H1 (cell line): ENCODE measurements at regions not wholly inside any gene's neighbourhood (a gene's known extent, or its start where the extent isn't known, plus 50 kb on each side); places are given as distances from the start of the nearest gene placed in this dataset.

Experiments used
- CTCF ChIA-PET: fragments of 300-600 bp; sonication (Branson Sonifier 250); formaldehyde crosslinking; loops from one replicate; lab custom pipeline; 2021; ENCODE audit not compliant: partially characterized antibody; lab: Charles Lee
- POLR2A ChIA-PET: fragments of 300-600 bp; sonication (Branson Sonifier 250); formaldehyde crosslinking; loops from one replicate; lab custom pipeline; 2021; ENCODE audit warnings: inconsistent platforms; ENCODE audit not compliant: partially characterized antibody; lab: Charles Lee
- DNase-seq, 2 experiments: peaks; one replicate each; pipeline versions ENCODE4 v3.0.0 to v3.0.0-alpha.2; 2010 to 2022; ENCODE audit warnings: low spot score in 2 of 2, low read depth in 1 of 2, mixed read lengths in 1 of 2
- FAIRE-seq: peaks from 2 replicates; lab custom pipeline; 2011; peaks lifted over from hg19 to GRCh38; lab: Jason Lieb, UNC
- H2AFZ ChIP-seq: 2 replicates; pipeline ENCODE4 v1.8.1; 2012; ENCODE audit warnings: low read length, inconsistent platforms
- H2AK5ac ChIP-seq: 2 replicates; pipeline ENCODE4 v1.6.1; 2013; ENCODE audit warnings: low read depth, low read length
- H2BK120ac ChIP-seq: replicated peaks from 2 replicates; pipeline ENCODE3; 2013; ENCODE audit warnings: low read depth, low read length, inconsistent platforms
- H2BK12ac ChIP-seq: 2 replicates; pipeline ENCODE4 v1.6.1; 2013; ENCODE audit warnings: low read depth, low read length
- H2BK15ac ChIP-seq: 2 replicates; pipeline ENCODE4 v1.6.1; 2013; ENCODE audit warnings: low read length
- H2BK20ac ChIP-seq: 2 replicates; pipeline ENCODE4 v1.6.1; 2013; ENCODE audit warnings: low read length
- H2BK5ac ChIP-seq: 2 replicates; pipeline ENCODE4 v1.6.1; 2013; ENCODE audit warnings: low read depth, low read length
- H3K14ac ChIP-seq: 2 replicates; pipeline ENCODE4 v1.6.1; 2013; ENCODE audit warnings: inconsistent platforms; ENCODE audit not compliant: insufficient read length
- H3K18ac ChIP-seq: 2 replicates; pipeline ENCODE4 v1.6.1; 2013; ENCODE audit warnings: low read length; ENCODE audit errors: extremely low read depth
- H3K23ac ChIP-seq: 2 replicates; pipeline ENCODE4 v1.6.1; 2013; ENCODE audit warnings: inconsistent platforms; ENCODE audit not compliant: insufficient read length
- H3K23me2 ChIP-seq: 2 replicates; pipeline ENCODE4 v1.6.1; 2013; ENCODE audit warnings: low read depth, low read length
- H3K27ac ChIP-seq: 2 replicates; pipeline ENCODE4 v1.6.1; 2011; ENCODE audit warnings: low read depth, low read length, inconsistent platforms
- H3K27me3 ChIP-seq, 4 experiments: replicated peaks in 1 of 4; 1 replicate in 1 of 4; 2 replicates in 3 of 4; pipeline versions ENCODE4 v1.6.1 to v1.8.1; 2011 to 2013; ENCODE audit warnings: low read length in 3 of 4, mild to moderate bottlenecking in 3 of 4, inconsistent platforms in 2 of 4, mixed read lengths in 2 of 4, moderate library complexity in 1 of 4; ENCODE audit not compliant: control insufficient read depth in 3 of 4, insufficient read depth in 3 of 4; ENCODE audit errors: extremely low read depth in 1 of 4
- H3K36me3 ChIP-seq, 4 experiments: 2 replicates each; pipeline versions ENCODE4 v1.6.1 to v1.8.1; 2011 to 2013; ENCODE audit warnings: mild to moderate bottlenecking in 4 of 4, low read length in 3 of 4, moderate library complexity in 2 of 4, control low read depth in 1 of 4, inconsistent platforms in 1 of 4; ENCODE audit not compliant: insufficient read depth in 4 of 4, control insufficient read depth in 2 of 4
- H3K4ac ChIP-seq: replicated peaks from 2 replicates; pipeline ENCODE3; 2013; ENCODE audit warnings: low read length, low read depth, mixed read lengths, inconsistent platforms; ENCODE audit not compliant: insufficient read length
- H3K4me1 ChIP-seq, 4 experiments: replicated peaks in 1 of 4; 1 replicate in 1 of 4; 2 replicates in 3 of 4; pipeline versions ENCODE4 v1.6.1 to v1.8.1; 2011 to 2013; ENCODE audit warnings: low read length in 3 of 4, inconsistent platforms in 2 of 4, mixed read lengths in 1 of 4; ENCODE audit not compliant: insufficient read depth in 4 of 4, control insufficient read depth in 3 of 4
- H3K4me2 ChIP-seq, 2 experiments: 2 replicates each; pipeline versions ENCODE4 v1.6.1 to v1.8.1; 2011 to 2013; ENCODE audit warnings: low read depth in 2 of 2, low read length in 2 of 2, control low read depth in 1 of 2, inconsistent platforms in 1 of 2, mild to moderate bottlenecking in 1 of 2; ENCODE audit not compliant: insufficient read depth in 1 of 2
- H3K4me3 ChIP-seq, 4 experiments: fragments of 200-600, 300-600 bp in 1 of 4; sonication (generic), shearing (Covaris generic), sonication (Bioruptor Twin) in 1 of 4; 2 replicates each; pipeline versions ENCODE4 v1.5.1 to v1.8.1; 2011 to 2016; ENCODE audit warnings: low read length in 4 of 4, low read depth in 3 of 4, control low read depth in 2 of 4, inconsistent platforms in 2 of 4, mild to moderate bottlenecking in 2 of 4, mixed read lengths in 1 of 4, moderate library complexity in 1 of 4; ENCODE audit not compliant: insufficient read depth in 2 of 4; ENCODE audit errors: extremely low read depth in 1 of 4
- H3K56ac ChIP-seq: replicated peaks from 2 replicates; pipeline ENCODE3; 2013; ENCODE audit warnings: low read depth, mild to moderate bottlenecking, mixed read lengths, low read length, inconsistent platforms; ENCODE audit not compliant: insufficient read length
- H3K79me1 ChIP-seq: 2 replicates; pipeline ENCODE4 v1.6.1; 2013; ENCODE audit warnings: low read depth, low read length, control low read depth
- H3K79me2 ChIP-seq, 2 experiments: 2 replicates each; pipeline versions ENCODE4 v1.6.1 to v1.8.1; 2012 to 2013; ENCODE audit warnings: low read length in 2 of 2, mild to moderate bottlenecking in 2 of 2, inconsistent platforms in 1 of 2; ENCODE audit not compliant: insufficient read depth in 2 of 2, control insufficient read depth in 1 of 2
- H3K9ac ChIP-seq, 4 experiments: replicated peaks in 1 of 4; 1 replicate in 1 of 4; 2 replicates in 3 of 4; pipeline versions ENCODE4 v1.6.1 to v1.8.1; 2011 to 2013; ENCODE audit warnings: low read depth in 3 of 4, low read length in 3 of 4, control low read depth in 2 of 4, mild to moderate bottlenecking in 2 of 4, moderate library complexity in 2 of 4, inconsistent platforms in 1 of 4; ENCODE audit errors: extremely low read depth in 1 of 4
- H3K9me3 ChIP-seq, 2 experiments: 2 replicates each; pipeline versions ENCODE4 v1.6.1 to v1.8.1; 2012 to 2013; ENCODE audit warnings: mild to moderate bottlenecking in 2 of 2, moderate library complexity in 2 of 2, control low read depth in 1 of 2, inconsistent platforms in 1 of 2, low read depth in 1 of 2, low read length in 1 of 2, mixed read lengths in 1 of 2; ENCODE audit not compliant: insufficient read depth in 2 of 2
- H4K20me1 ChIP-seq, 2 experiments: replicated peaks in 1 of 2; 2 replicates each; pipeline versions ENCODE3 to v1.8.1; 2011 to 2013; ENCODE audit warnings: inconsistent platforms in 2 of 2, low read length in 2 of 2, mild to moderate bottlenecking in 1 of 2; ENCODE audit not compliant: insufficient read depth in 2 of 2, control insufficient read depth in 1 of 2
- H4K5ac ChIP-seq: 2 replicates; pipeline ENCODE4 v1.6.1; 2013; ENCODE audit warnings: low read length, low read depth, mixed read lengths, inconsistent platforms; ENCODE audit not compliant: insufficient read length
- H4K8ac ChIP-seq: 2 replicates; pipeline ENCODE4 v1.8.0; 2013; ENCODE audit warnings: mild to moderate bottlenecking, moderate library complexity, low read length, inconsistent platforms; ENCODE audit not compliant: insufficient read depth; ENCODE audit errors: extremely low read depth
- H4K91ac ChIP-seq: replicated peaks from 2 replicates; pipeline ENCODE3; 2013; ENCODE audit warnings: low read length, mixed read lengths, inconsistent platforms; ENCODE audit not compliant: insufficient read length
- ASH2L ChIP-seq: fragments of 200-600, 300-600 bp; sonication (generic); IDR thresholded peaks from one replicate; pipeline ENCODE4 v1.7.1; 2017; ENCODE audit warnings: low read length
- CBX5 ChIP-seq: fragments of 300-800, 300-1000 bp; sonication (generic); IDR thresholded peaks from 2 replicates; pipeline ENCODE4 v1.7.1; 2016; ENCODE audit warnings: antibody characterized with exemption, low read length, low read depth
- CREB1 ChIP-seq: IDR thresholded peaks from 2 replicates; pipeline ENCODE4 v1.6.1; 2012; ENCODE audit warnings: inconsistent platforms
- E2F6 ChIP-seq: IDR thresholded peaks from 2 replicates; pipeline ENCODE4 v1.6.1; 2012; ENCODE audit warnings: inconsistent platforms
- GTF2F1 ChIP-seq: IDR thresholded peaks from 2 replicates; pipeline ENCODE4 v1.6.1; 2012; ENCODE audit warnings: low read depth, low read length, improper control_type of control experiment, borderline replicate concordance
- MAX ChIP-seq: IDR thresholded peaks from 2 replicates; pipeline ENCODE4 v1.6.1; 2012; ENCODE audit warnings: inconsistent platforms
- NRF1 ChIP-seq: IDR thresholded peaks from 2 replicates; pipeline ENCODE4 v1.6.1; 2011; ENCODE audit warnings: mild to moderate bottlenecking, low read depth, low read length, improper control_type of control experiment
- PHF8 ChIP-seq: fragments of 200-600 bp; sonication (generic); conservative IDR thresholded peaks from 2 replicates; pipeline ENCODE4 v1.7.1; 2012; ENCODE audit warnings: low read depth, mild to moderate bottlenecking, inconsistent platforms, low read length, moderate library complexity
- POLR2A ChIP-seq, 2 experiments: IDR thresholded peaks; 1 replicate in 1 of 2; 2 replicates in 1 of 2; pipeline ENCODE4 v1.6.1; 2011; ENCODE audit warnings: low read depth in 2 of 2, low read length in 2 of 2, mild to moderate bottlenecking in 2 of 2; ENCODE audit errors: control extremely low read depth in 1 of 2
- POU5F1 ChIP-seq: IDR thresholded peaks from 2 replicates; pipeline ENCODE4 v1.6.1; 2011; ENCODE audit warnings: low read depth, mild to moderate bottlenecking, low read length, moderate library complexity
- SIX5 ChIP-seq: IDR thresholded peaks from 2 replicates; pipeline ENCODE4 v1.6.1; 2011; ENCODE audit warnings: mild to moderate bottlenecking, low read depth, low read length
- SP2 ChIP-seq: IDR thresholded peaks from 2 replicates; pipeline ENCODE4 v1.6.1; 2012; ENCODE audit warnings: mild to moderate bottlenecking, low read length, inconsistent platforms
- SRF ChIP-seq: IDR thresholded peaks from 2 replicates; pipeline ENCODE4 v1.6.1; 2011; ENCODE audit warnings: mild to moderate bottlenecking, low read depth, low read length, moderate library complexity
- WGBS, 2 experiments: shearing (Covaris generic) in 1 of 2; methylation state at CpG; one replicate each; pipeline versions ENCODE4 v1.1.6 to v1.1.7; 2013 to 2015; ENCODE audit warnings: low lambda C conversion rate in 2 of 2, mixed read lengths in 2 of 2, inconsistent platforms in 1 of 2, low coverage in 1 of 2, missing lambda C conversion rate in 1 of 2; ENCODE audit not compliant: insufficient replicate concordance in 2 of 2, insufficient coverage in 1 of 2, insufficient read length in 1 of 2; ENCODE audit errors: extremely low coverage in 1 of 2, missing lambda C conversion rate in 1 of 2; 5-methylcytosine and 5-hydroxymethylcytosine counted together

DNA sequence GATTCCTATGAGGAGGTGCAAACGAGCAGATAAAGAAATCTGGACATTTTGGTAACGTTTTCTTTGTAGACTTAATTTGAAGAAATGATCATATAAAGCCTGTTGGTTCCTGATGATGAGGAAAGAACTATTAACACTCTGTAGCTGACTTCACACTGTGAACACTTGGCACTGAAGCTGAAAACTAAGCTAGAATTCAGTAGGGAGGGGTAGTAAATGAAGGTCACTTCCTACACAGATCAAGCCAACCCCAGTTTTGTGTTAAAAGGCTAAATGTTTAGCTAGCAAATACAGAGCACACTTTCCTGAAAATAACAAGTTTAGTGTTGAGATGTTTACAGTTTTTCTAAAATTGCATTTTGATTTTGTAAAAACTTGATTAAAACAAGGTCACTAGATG, 296.2 kb upstream of the PRDM1 start:
- no peak overlapping the region for H2AFZ ChIP-seq

More for the DNA sequence above, 296.2 kb upstream of the PRDM1 start:
- H2BK120ac ChIP-seq = no peak overlapping the region
- FAIRE-seq (no peak), DNase-seq (no peak)
- H2BK20ac ChIP-seq = no peak overlapping the region
- no peak overlapping the region for H2AK5ac ChIP-seq
- WGBS, 2 experiments = 62% methylated on average over 2 of the region's 2 CpGs; no CpG with 5 or more reads in 1 of the 2 experiments
- H3K36me3 ChIP-seq = no peaks in the 10 kb centered on the region
- H2BK15ac ChIP-seq = no peak overlapping the region
- H3K23ac ChIP-seq = no peak overlapping the region
- H3K23me2 ChIP-seq = no peaks in the 10 kb centered on the region
- H4K5ac ChIP-seq = no peak overlapping the region
- peaks cover 0 to 2% (median 0%) of the 10 kb centered on the region in 4 experiments; a peak in 1 of 7 replicates for H3K4me1 ChIP-seq
- POLR2A ChIA-PET = no interaction called here
- H4K8ac ChIP-seq = no peak overlapping the region
- H3K27ac ChIP-seq = no peak overlapping the region
- H3K56ac ChIP-seq = no peak overlapping the region
- H3K27me3 ChIP-seq = no peaks in the 10 kb centered on the region
- H3K4me2 ChIP-seq = no peak overlapping the region
- H2BK5ac ChIP-seq = no peak overlapping the region
- no peaks in the 10 kb centered on the region for H3K9me3 ChIP-seq
- H2BK12ac ChIP-seq = no peak overlapping the region
- H4K91ac ChIP-seq = no peak overlapping the region
- H3K4ac ChIP-seq = no peak overlapping the region
- no peak overlapping the region for H3K18ac ChIP-seq
- no peak overlapping the region for H3K9ac ChIP-seq
- no peak overlapping the region for H3K14ac ChIP-seq
- H3K79me2 ChIP-seq = no peaks in the 10 kb centered on the region
- CTCF ChIA-PET = interaction anchor here (1.2 to 1.4 kb wide), 2 partner anchors 11 to 65 kb away, joined by 3 read pairs; no protein-coding TSS in a partner anchor
- H3K79me1 ChIP-seq = no peaks in the 10 kb centered on the region
- H4K20me1 ChIP-seq = no peaks in the 10 kb centered on the region
- TF ChIP-seq POU5F1 (no peak), GTF2F1 (no peak), SIX5 (no peak), SP2 (no peak), PHF8 (no peak), CBX5 (no peak), SRF (no peak), ASH2L (no peak), CREB1 (no peak), MAX (no peak), POLR2A (IDR thresholded peaks at IDR 0.05; ENCODE audit: control extremely low read depth in 1 of 2, low read depth in 2 of 2, low read length in 2 of 2) (no peak), NRF1 (no peak), E2F6 (no peak)
- no peak overlapping the region for H3K4me3 ChIP-seq
